ENCODE measurements at regions not wholly inside any gene's neighbourhood (a gene's known extent, or its start where the extent isn't known, plus 50 kb on each side); places are given as distances from the start of the nearest gene placed in this dataset.

DNA sequence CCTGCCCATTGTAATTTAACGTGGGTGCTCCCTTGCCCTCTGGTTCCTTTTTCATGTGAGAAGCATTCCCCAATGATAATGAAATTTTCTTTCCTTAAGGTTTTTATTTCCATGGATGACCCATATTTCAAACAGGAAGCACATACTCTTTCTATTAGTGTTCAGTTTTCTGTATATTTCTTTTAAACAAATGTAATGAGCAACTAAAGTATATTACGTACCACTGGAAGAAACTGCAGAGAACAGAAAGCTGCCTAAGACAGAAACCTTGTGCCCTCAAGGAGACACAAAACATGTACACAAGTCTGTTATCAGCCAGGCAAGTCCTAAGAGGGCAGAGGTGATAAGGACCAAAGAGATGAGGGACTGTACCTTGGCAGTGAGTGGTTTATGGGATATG lies 414.9 kb downstream of the ETNK1 start:
- TF ChIP-seq EZH2 (IDR thresholded peaks at IDR 0.05; ENCODE audit: insufficient read depth, poor library complexity, severe bottlenecking) (no peak), EZH2phosphoT487 (IDR thresholded peaks at IDR 0.05; ENCODE audit: insufficient read depth, low read depth) (no peak)

Data from GM23248 (cell line).